Superior temporal gyrus (tissue), 1 donor: ENCODE measurements at regions not wholly inside any gene's neighbourhood (a gene's known extent, or its start where the extent isn't known, plus 50 kb on each side); places are given as distances from the start of the nearest gene placed in this dataset.
"Not testable (repeated sequence)": the region's sequence is repeated elsewhere in the genome, so short reads cannot be mapped to it uniquely, and the experiment has no call there.

Source experiments
- DNase-seq: peaks from one replicate; pipeline ENCODE4 v3.0.0-alpha.2; 2016; ENCODE audit errors: extremely low spot score

- no peak for DNase-seq
Measured at GRCh38 chr20:57770852-57771720, 61.3 kb upstream of the PMEPA1 start.

DNA sequence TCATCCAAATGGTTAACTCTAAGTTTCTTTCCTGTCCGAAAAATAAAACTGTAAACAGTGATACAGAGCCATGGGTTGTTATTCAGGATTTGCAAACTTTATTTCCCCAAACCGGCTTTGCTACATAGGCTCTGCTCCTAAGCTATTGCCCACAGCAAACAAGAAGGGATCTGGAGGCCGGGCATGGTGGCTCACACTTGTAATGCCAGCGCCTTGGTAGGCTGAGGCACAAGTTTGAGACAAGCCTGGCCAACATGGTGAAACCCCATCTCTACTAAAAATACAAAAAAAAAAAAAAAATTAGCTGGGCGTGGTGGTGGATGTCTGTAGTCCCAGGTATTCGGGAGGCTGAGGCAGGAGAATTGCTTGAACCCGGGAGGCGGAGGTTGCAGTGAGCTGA, 60.6 kb upstream of the PMEPA1 start:
- DNase-seq, result not testable (repeated sequence)

- DNase-seq, result no peak
Measured at GRCh38 chr20:57769756-57770155, 59.9 kb upstream of the PMEPA1 start.

DNA sequence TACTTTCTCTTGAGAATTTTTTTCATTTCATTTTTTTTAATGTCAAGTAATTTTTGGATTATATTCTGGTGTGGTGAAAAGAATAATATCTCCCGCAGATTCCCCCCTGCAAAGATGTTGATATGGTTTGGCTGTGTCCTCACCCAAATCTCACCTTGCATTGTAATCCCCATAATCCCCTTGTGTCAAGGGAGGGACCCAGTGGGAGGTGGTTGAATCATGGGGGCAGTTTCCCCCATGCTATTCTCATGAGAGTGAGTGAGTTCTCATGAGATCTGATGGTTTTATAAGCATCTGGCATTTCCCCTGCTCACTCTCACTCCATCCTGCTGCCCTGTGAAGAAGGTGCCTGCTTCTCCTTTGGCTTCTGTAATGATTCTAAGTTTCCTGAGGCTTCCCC, 58.7 kb upstream of the PMEPA1 start:
- DNase-seq, result no peak

GRCh38 chr20:57767441-57767840, 57.6 kb upstream of the PMEPA1 start:
- no peak for DNase-seq

- no peak for DNase-seq
Measured at GRCh38 chr20:57763235-57763595, 53.4 kb upstream of the PMEPA1 start.

DNA sequence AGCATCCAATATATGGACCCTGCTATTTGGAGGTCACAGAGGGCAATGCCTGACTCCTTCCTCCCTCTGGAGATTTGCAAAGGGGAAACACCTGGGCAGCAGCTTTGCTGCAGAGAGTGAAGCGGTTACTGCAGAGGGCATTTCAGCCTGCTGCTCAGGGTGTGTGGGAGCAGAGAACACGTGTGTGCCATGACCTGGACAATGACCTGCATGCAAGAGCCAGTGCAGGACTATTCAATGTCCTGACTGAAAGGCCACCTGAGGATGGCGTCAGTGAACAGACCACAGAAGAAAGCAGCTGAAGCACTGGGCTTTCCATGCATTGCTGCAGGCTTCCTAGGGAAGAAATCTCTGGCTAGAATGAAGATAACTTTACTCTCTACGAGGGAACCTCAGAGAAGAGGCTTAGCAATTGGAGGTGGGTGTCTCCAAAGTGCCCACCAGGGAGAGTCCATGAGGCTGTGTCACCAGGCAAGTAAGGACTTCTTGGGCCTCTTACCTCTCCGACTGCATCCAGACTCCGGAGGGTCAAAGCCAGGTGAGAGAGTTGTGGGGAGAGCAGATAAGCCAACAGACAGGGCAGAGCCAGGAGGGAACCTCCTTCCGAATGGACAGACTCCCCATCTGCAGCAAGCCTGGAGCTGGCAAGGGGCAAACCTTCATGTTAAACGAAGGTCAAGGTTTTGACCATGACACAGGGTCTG, 52.9 kb upstream of the PMEPA1 start:
- DNase-seq, result no peak

- DNase-seq, result no peak
Measured at GRCh38 chr20:57761413-57761734, 51.6 kb upstream of the PMEPA1 start.

GRCh38 chr20:57760698-57761412, 51.0 kb upstream of the PMEPA1 start:
- DNase-seq, result no peak

DNA sequence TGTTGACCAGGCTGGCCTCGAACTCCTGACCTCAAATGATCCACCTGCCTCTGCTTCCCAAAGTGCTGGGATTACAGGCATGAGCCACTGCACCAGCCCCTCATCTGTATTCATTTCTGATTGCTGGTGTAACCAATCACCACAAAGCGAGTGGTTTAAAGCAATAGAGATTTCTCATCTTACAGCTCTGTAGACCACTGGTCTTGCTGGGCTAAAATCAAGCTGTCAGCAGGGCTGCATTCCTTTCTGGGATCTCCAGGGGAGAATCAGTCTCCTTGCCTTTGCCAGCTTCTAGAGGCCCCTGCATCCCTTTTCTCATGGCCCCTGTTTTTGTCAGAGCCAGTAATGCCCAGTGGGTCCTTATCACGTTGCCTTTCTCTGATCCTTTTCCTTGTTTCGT, 49.9 kb upstream of the PMEPA1 start:
- no peak for DNase-seq
